Pulmonary artery endothelial cell (primary cell): ENCODE measurements at regions not wholly inside any gene's neighbourhood (a gene's known extent, or its start where the extent isn't known, plus 50 kb on each side); places are given as distances from the start of the nearest gene placed in this dataset.
"Not testable (repeated sequence)": the region's sequence is repeated elsewhere in the genome, so short reads cannot be mapped to it uniquely, and the experiment has no call there.

Experiments
- DNase-seq: peaks from one replicate; pipeline ENCODE4 v3.0.0-alpha.2; 2011; ENCODE audit warnings: low read depth, low spot score

DNA sequence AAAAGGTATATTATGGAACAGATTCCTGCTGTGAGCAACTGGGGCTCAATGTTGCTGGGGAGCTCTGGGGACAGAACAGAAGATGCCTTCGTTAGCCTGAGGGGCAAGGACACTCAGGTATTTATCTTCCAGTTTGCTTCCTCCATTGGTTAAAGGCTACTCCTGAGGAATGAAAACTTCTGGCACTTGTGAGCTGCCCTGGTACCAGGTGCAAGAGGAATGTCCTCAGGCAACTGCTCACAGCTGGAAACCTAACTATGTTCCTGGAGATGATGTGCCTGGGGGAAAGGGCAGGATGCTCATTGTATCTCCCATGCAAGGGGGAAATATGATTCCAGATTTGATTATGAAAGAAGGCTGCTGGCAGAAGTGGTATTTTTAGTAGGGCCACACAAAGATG lies 54.0 kb upstream of the BBX start:
- DNase-seq = no peak

DNA sequence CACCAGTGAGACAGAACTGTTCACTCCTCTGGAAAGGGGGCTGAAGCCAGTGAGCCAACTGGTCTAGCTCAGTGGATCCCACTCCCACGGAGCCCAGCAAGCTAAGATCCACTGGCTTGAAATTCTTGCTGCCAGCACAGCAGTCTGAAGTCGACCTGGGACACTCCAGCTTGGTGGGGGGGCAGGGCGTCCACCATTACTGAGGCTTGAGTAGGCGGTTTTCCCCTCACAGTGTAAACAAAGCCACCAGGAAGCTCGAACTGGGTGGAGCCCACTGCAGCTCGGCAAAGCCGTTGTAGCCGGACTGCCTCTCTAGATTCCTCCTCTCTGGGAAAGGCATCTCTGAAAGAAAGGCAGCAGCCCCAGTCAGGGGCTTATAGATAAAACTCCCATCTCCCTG lies 52.3 kb upstream of the BBX start:
- not testable (repeated sequence) for DNase-seq
